ENCODE measurements at regions not wholly inside any gene's neighbourhood (a gene's known extent, or its start where the extent isn't known, plus 50 kb on each side); places are given as distances from the start of the nearest gene placed in this dataset.

- peaks cover 27% of the 10 kb centered on the region for H3K4me1 ChIP-seq (ENCODE audit: insufficient read depth, low read length, poor library complexity, severe bottlenecking)
- CTCF ChIA-PET = no interaction called here
- H3K9me3 ChIP-seq (ENCODE audit: low read depth, low read length, poor library complexity, severe bottlenecking) = no peaks in the 10 kb centered on the region
- no peak overlapping the region for H3K27ac ChIP-seq (ENCODE audit: low read depth, low read length, poor library complexity, severe bottlenecking)
- no TSS peak for BruUV-seq (replicated peaks)
- DNase-seq (ENCODE audit: low spot score) = peak; percentile 65
- H3K36me3 ChIP-seq (ENCODE audit: insufficient read depth, low read length, poor library complexity, severe bottlenecking) = no peaks in the 10 kb centered on the region
- no peaks in the 10 kb centered on the region for H3K27me3 ChIP-seq (replicated peaks; ENCODE audit: insufficient read depth, low read depth, low read length, poor library complexity)
- POLR2A ChIA-PET (ENCODE audit: low non-redundant PET) = no interaction called here
- intact Hi-C loops (cut with micrococcal nuclease; ENCODE audit: unreplicated experiment) = no loop called here
- no peak overlapping the region for H3K4me3 ChIP-seq (ENCODE audit: low read depth, low read length, poor library complexity, severe bottlenecking)
- TF ChIP-seq EZH2 (IDR thresholded peaks at IDR 0.05; ENCODE audit: borderline replicate concordance, low read depth, low read length, poor library complexity, severe bottlenecking) (no peak), CTCF (conservative IDR thresholded peaks at IDR 0.05; ENCODE audit: low read depth, low read length) (no peak; the same call in 1 of the 2 replicates)
Observed at GRCh38 chr6:125546841-125547251, 202.6 kb upstream of the HEY2 start.

GRCh38 chr6:125547381-125547780, 202.1 kb upstream of the HEY2 start:
- no peak for TF ChIP-seq CTCF (conservative IDR thresholded peaks at IDR 0.05; ENCODE audit: low read depth, low read length)
- TF ChIP-seq EZH2 (IDR thresholded peaks at IDR 0.05; ENCODE audit: borderline replicate concordance, low read depth, low read length, poor library complexity, severe bottlenecking) = no peak
- Histone ChIP-seq H3K4me3 (ENCODE audit: low read depth, low read length, poor library complexity, severe bottlenecking) (no peak overlapping the region), H3K9me3 (ENCODE audit: low read depth, low read length, poor library complexity, severe bottlenecking) (no peaks in the 10 kb centered on the region), H3K27me3 (replicated peaks; ENCODE audit: insufficient read depth, low read depth, low read length, poor library complexity) (no peaks in the 10 kb centered on the region), H3K27ac (ENCODE audit: low read depth, low read length, poor library complexity, severe bottlenecking) (no peak overlapping the region), H3K4me1 (ENCODE audit: insufficient read depth, low read length, poor library complexity, severe bottlenecking) (peaks cover 27% of the 10 kb centered on the region), H3K36me3 (ENCODE audit: insufficient read depth, low read length, poor library complexity, severe bottlenecking) (no peaks in the 10 kb centered on the region)
- ChIA-PET CTCF (no interaction called here), POLR2A (ENCODE audit: low non-redundant PET) (no interaction called here)
- BruUV-seq (replicated peaks) = no TSS peak
- intact Hi-C loops (cut with micrococcal nuclease; ENCODE audit: unreplicated experiment) = no loop called here
- DNase-seq (ENCODE audit: low spot score) = peak; percentile 13

- H3K36me3 ChIP-seq (ENCODE audit: insufficient read depth, low read length, poor library complexity, severe bottlenecking) = no peaks in the 10 kb centered on the region
- no peaks in the 10 kb centered on the region for H3K9me3 ChIP-seq (ENCODE audit: low read depth, low read length, poor library complexity, severe bottlenecking)
- TF ChIP-seq CTCF (conservative IDR thresholded peaks at IDR 0.05; ENCODE audit: low read depth, low read length) (no peak), EZH2 (IDR thresholded peaks at IDR 0.05; ENCODE audit: borderline replicate concordance, low read depth, low read length, poor library complexity, severe bottlenecking) (no peak)
- no peaks in the 10 kb centered on the region for H3K27me3 ChIP-seq (replicated peaks; ENCODE audit: insufficient read depth, low read depth, low read length, poor library complexity)
- CTCF ChIA-PET = no interaction called here
- intact Hi-C loops (cut with micrococcal nuclease; ENCODE audit: unreplicated experiment) = no loop called here
- DNase-seq (ENCODE audit: low spot score) = peak; percentile 62
- peaks cover 27% of the 10 kb centered on the region for H3K4me1 ChIP-seq (ENCODE audit: insufficient read depth, low read length, poor library complexity, severe bottlenecking)
- POLR2A ChIA-PET (ENCODE audit: low non-redundant PET) = no interaction called here
- H3K27ac ChIP-seq (ENCODE audit: low read depth, low read length, poor library complexity, severe bottlenecking) = no peak overlapping the region
- no peak overlapping the region for H3K4me3 ChIP-seq (ENCODE audit: low read depth, low read length, poor library complexity, severe bottlenecking)
- BruUV-seq (replicated peaks) = no TSS peak
Observed at GRCh38 chr6:125549202-125549884, 200.1 kb upstream of the HEY2 start.
